ENCODE measurements at regions not wholly inside any gene's neighbourhood (a gene's known extent, or its start where the extent isn't known, plus 50 kb on each side); places are given as distances from the start of the nearest gene placed in this dataset.

GRCh38 chr3:117139681-117140080 lies 430.1 kb downstream of the TUSC7 start:
- H2BK12ac ChIP-seq (ENCODE audit: low read length), result no peak overlapping the region
- H3K9me3 ChIP-seq (replicated peaks in 1 of 2; ENCODE audit: control insufficient read depth in 2 of 2, insufficient read depth in 1 of 2, low read depth in 1 of 2, low read length in 2 of 2), result no peaks in the 10 kb centered on the region
- no peak overlapping the region for H4K91ac ChIP-seq (ENCODE audit: low read depth, low read length, poor library complexity)
- no peak overlapping the region for H3K14ac ChIP-seq (ENCODE audit: low read length)
- H3K27ac ChIP-seq (replicated peaks; ENCODE audit: low read length), result no peak overlapping the region
- no peak overlapping the region for H3K4me3 ChIP-seq (ENCODE audit: low read length in 2 of 2)
- H2AFZ ChIP-seq (ENCODE audit: low read length), result no peak overlapping the region
- peaks cover 2 to 27% of the 10 kb centered on the region in 2 donors for H3K4me1 ChIP-seq (ENCODE audit: control insufficient read depth in 2 of 2, insufficient read depth in 1 of 2, low read depth in 1 of 2, low read length in 2 of 2)
- DNase-seq (ENCODE audit: low spot score), result no peak
- H3K27me3 ChIP-seq (ENCODE audit: control insufficient read depth in 3 of 3, insufficient read depth in 3 of 3, low read depth in 1 of 3, low read length in 3 of 3), result no peaks in the 10 kb centered on the region
- H3K4me2 ChIP-seq (ENCODE audit: insufficient read depth, low read length, poor library complexity, severe bottlenecking), result no peak overlapping the region
- H2AK5ac ChIP-seq (ENCODE audit: low read depth, low read length), result no peak overlapping the region
- no peak overlapping the region for H3K4ac ChIP-seq (ENCODE audit: low read length)
- no peak overlapping the region for H2BK120ac ChIP-seq (ENCODE audit: low read depth, low read length)
- no peak overlapping the region for H2BK5ac ChIP-seq (ENCODE audit: low read length)
- no peaks in the 10 kb centered on the region for H3K36me3 ChIP-seq (replicated peaks in 1 of 2; ENCODE audit: control insufficient read depth in 2 of 2, insufficient read depth in 2 of 2, low read length in 2 of 2)
- H4K8ac ChIP-seq (ENCODE audit: low read depth, low read length), result no peak overlapping the region
- H3K79me1 ChIP-seq (ENCODE audit: low read depth, low read length), result no peaks in the 10 kb centered on the region
- H2BK15ac ChIP-seq (ENCODE audit: low read length), result no peak overlapping the region
- H3K9ac ChIP-seq (ENCODE audit: low read depth, low read length, poor library complexity), result no peak overlapping the region
- no CpG with 5 or more reads among the region's 2 CpGs for WGBS, 2 donors (ENCODE audit: extremely low coverage in 2 of 2, insufficient read length in 2 of 2, insufficient replicate concordance in 1 of 2)
- H3K23ac ChIP-seq (ENCODE audit: low read depth, low read length, poor library complexity), result no peak overlapping the region
- no peak overlapping the region for H3K18ac ChIP-seq (ENCODE audit: low read length)

- no peak overlapping the region for H2BK120ac ChIP-seq (ENCODE audit: low read depth, low read length)
- no peak overlapping the region for H2BK12ac ChIP-seq (ENCODE audit: low read length)
- H2BK15ac ChIP-seq (ENCODE audit: low read length), result no peak overlapping the region
- H2BK5ac ChIP-seq (ENCODE audit: low read length), result no peak overlapping the region
- no peak overlapping the region for H3K4me3 ChIP-seq (ENCODE audit: low read length in 2 of 2)
- peaks cover 7 to 8% of the 10 kb centered on the region in 2 donors for H3K4me1 ChIP-seq (ENCODE audit: control insufficient read depth in 2 of 2, insufficient read depth in 1 of 2, low read depth in 1 of 2, low read length in 2 of 2)
- no peaks in the 10 kb centered on the region for H3K9me3 ChIP-seq (replicated peaks in 1 of 2; ENCODE audit: control insufficient read depth in 2 of 2, insufficient read depth in 1 of 2, low read depth in 1 of 2, low read length in 2 of 2)
- no peak overlapping the region for H2AFZ ChIP-seq (ENCODE audit: low read length)
- no peak for DNase-seq (ENCODE audit: low spot score)
- H3K27ac ChIP-seq (replicated peaks; ENCODE audit: low read length), result no peak overlapping the region
- no peak overlapping the region for H3K4me2 ChIP-seq (ENCODE audit: insufficient read depth, low read length, poor library complexity, severe bottlenecking)
- no peak overlapping the region for H4K91ac ChIP-seq (ENCODE audit: low read depth, low read length, poor library complexity)
- no peak overlapping the region for H3K14ac ChIP-seq (ENCODE audit: low read length)
- no peak overlapping the region for H3K4ac ChIP-seq (ENCODE audit: low read length)
- no peak overlapping the region for H3K9ac ChIP-seq (ENCODE audit: low read depth, low read length, poor library complexity)
- H4K8ac ChIP-seq (ENCODE audit: low read depth, low read length), result no peak overlapping the region
- no peaks in the 10 kb centered on the region for H3K27me3 ChIP-seq (ENCODE audit: control insufficient read depth in 3 of 3, insufficient read depth in 3 of 3, low read depth in 1 of 3, low read length in 3 of 3)
- no peak overlapping the region for H3K23ac ChIP-seq (ENCODE audit: low read depth, low read length, poor library complexity)
- no peak overlapping the region for H3K18ac ChIP-seq (ENCODE audit: low read length)
- no peak overlapping the region for H2AK5ac ChIP-seq (ENCODE audit: low read depth, low read length)
- no peaks in the 10 kb centered on the region for H3K36me3 ChIP-seq (replicated peaks in 1 of 2; ENCODE audit: control insufficient read depth in 2 of 2, insufficient read depth in 2 of 2, low read length in 2 of 2)
- H3K79me1 ChIP-seq (ENCODE audit: low read depth, low read length), result no peaks in the 10 kb centered on the region
Observed at GRCh38 chr3:117141812-117142211, 432.2 kb downstream of the TUSC7 start.

- H3K18ac ChIP-seq (ENCODE audit: low read length), result no peak overlapping the region
Observed at GRCh38 chr3:117144853-117145252, 435.3 kb downstream of the TUSC7 start.

DNA sequence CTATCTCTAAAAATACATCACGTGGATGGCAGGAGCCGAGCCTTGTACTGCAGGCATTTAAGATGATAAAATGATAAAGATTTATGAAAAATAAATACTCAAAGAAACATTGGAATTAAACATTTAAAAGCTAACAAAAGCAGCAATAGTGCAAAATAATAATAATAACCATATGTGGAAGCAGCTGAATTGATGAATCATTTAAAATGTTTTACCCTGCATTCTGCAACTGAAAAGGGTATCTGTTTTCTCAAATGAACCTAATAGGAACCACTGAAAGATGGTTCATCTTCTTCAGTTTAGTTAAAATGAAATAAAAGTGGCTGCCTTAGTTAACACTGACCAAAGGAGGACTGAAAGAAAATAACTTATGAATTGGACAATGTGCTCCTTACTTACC lies 436.1 kb downstream of the TUSC7 start:
- WGBS, 2 donors (ENCODE audit: extremely low coverage in 2 of 2, insufficient read length in 2 of 2, insufficient replicate concordance in 1 of 2), result no CpG with 5 or more reads among the region's 2 CpGs
- Histone ChIP-seq H2AK5ac (ENCODE audit: low read depth, low read length) (no peak overlapping the region), H4K91ac (ENCODE audit: low read depth, low read length, poor library complexity) (no peak overlapping the region), H2BK5ac (ENCODE audit: low read length) (no peak overlapping the region), H3K18ac (ENCODE audit: low read length) (no peak overlapping the region), H3K23ac (ENCODE audit: low read depth, low read length, poor library complexity) (no peak overlapping the region), H4K8ac (ENCODE audit: low read depth, low read length) (no peak overlapping the region), H3K79me1 (ENCODE audit: low read depth, low read length) (no peaks in the 10 kb centered on the region), H2BK15ac (ENCODE audit: low read length) (no peak overlapping the region), H3K9me3 (replicated peaks in 1 of 2; ENCODE audit: control insufficient read depth in 2 of 2, insufficient read depth in 1 of 2, low read depth in 1 of 2, low read length in 2 of 2) (no peaks in the 10 kb centered on the region), H2BK12ac (ENCODE audit: low read length) (no peak overlapping the region), H2AFZ (ENCODE audit: low read length) (no peak overlapping the region), H3K4me2 (ENCODE audit: insufficient read depth, low read length, poor library complexity, severe bottlenecking) (no peak overlapping the region), H3K36me3 (replicated peaks in 1 of 2; ENCODE audit: control insufficient read depth in 2 of 2, insufficient read depth in 2 of 2, low read length in 2 of 2) (no peaks in the 10 kb centered on the region), H3K4me1 (ENCODE audit: control insufficient read depth in 2 of 2, insufficient read depth in 1 of 2, low read depth in 1 of 2, low read length in 2 of 2) (peaks cover 3 to 12% of the 10 kb centered on the region in 2 donors), H3K4me3 (ENCODE audit: low read length in 2 of 2) (no peak overlapping the region), H3K14ac (ENCODE audit: low read length) (no peak overlapping the region), H3K27ac (replicated peaks; ENCODE audit: low read length) (no peak overlapping the region), H2BK120ac (ENCODE audit: low read depth, low read length) (no peak overlapping the region), H3K27me3 (ENCODE audit: control insufficient read depth in 3 of 3, insufficient read depth in 3 of 3, low read depth in 1 of 3, low read length in 3 of 3) (no peaks in the 10 kb centered on the region), H3K4ac (ENCODE audit: low read length) (no peak overlapping the region), H3K9ac (ENCODE audit: low read depth, low read length, poor library complexity) (no peak overlapping the region)
- no peak for DNase-seq (ENCODE audit: low spot score)

More at GRCh38 chr3:117144853-117145252, 435.3 kb downstream of the TUSC7 start:
- Histone ChIP-seq H3K14ac (ENCODE audit: low read length) (no peak overlapping the region), H3K4me2 (ENCODE audit: insufficient read depth, low read length, poor library complexity, severe bottlenecking) (no peak overlapping the region), H3K4ac (ENCODE audit: low read length) (no peak overlapping the region), H2AFZ (ENCODE audit: low read length) (no peak overlapping the region), H3K27ac (replicated peaks; ENCODE audit: low read length) (no peak overlapping the region), H2BK15ac (ENCODE audit: low read length) (no peak overlapping the region), H4K8ac (ENCODE audit: low read depth, low read length) (no peak overlapping the region), H3K4me1 (ENCODE audit: control insufficient read depth in 2 of 2, insufficient read depth in 1 of 2, low read depth in 1 of 2, low read length in 2 of 2) (peaks cover 3 to 12% of the 10 kb centered on the region in 2 donors), H3K4me3 (ENCODE audit: low read length in 2 of 2) (no peak overlapping the region), H3K9me3 (replicated peaks in 1 of 2; ENCODE audit: control insufficient read depth in 2 of 2, insufficient read depth in 1 of 2, low read depth in 1 of 2, low read length in 2 of 2) (no peaks in the 10 kb centered on the region), H2AK5ac (ENCODE audit: low read depth, low read length) (no peak overlapping the region), H2BK120ac (ENCODE audit: low read depth, low read length) (no peak overlapping the region), H3K36me3 (replicated peaks in 1 of 2; ENCODE audit: control insufficient read depth in 2 of 2, insufficient read depth in 2 of 2, low read length in 2 of 2) (no peaks in the 10 kb centered on the region), H3K23ac (ENCODE audit: low read depth, low read length, poor library complexity) (no peak overlapping the region), H4K91ac (ENCODE audit: low read depth, low read length, poor library complexity) (no peak overlapping the region), H3K79me1 (ENCODE audit: low read depth, low read length) (no peaks in the 10 kb centered on the region), H3K9ac (ENCODE audit: low read depth, low read length, poor library complexity) (no peak overlapping the region), H2BK5ac (ENCODE audit: low read length) (no peak overlapping the region), H2BK12ac (ENCODE audit: low read length) (no peak overlapping the region), H3K27me3 (ENCODE audit: control insufficient read depth in 3 of 3, insufficient read depth in 3 of 3, low read depth in 1 of 3, low read length in 3 of 3) (no peaks in the 10 kb centered on the region)
- no CpG with 5 or more reads among the region's 5 CpGs for WGBS, 2 donors (ENCODE audit: extremely low coverage in 2 of 2, insufficient read length in 2 of 2, insufficient replicate concordance in 1 of 2)
- no peak for DNase-seq (ENCODE audit: low spot score)

All from neuronal stem cell (in vitro differentiated cells).